ENCODE measurements at regions not wholly inside any gene's neighbourhood (a gene's known extent, or its start where the extent isn't known, plus 50 kb on each side); places are given as distances from the start of the nearest gene placed in this dataset.

DNA sequence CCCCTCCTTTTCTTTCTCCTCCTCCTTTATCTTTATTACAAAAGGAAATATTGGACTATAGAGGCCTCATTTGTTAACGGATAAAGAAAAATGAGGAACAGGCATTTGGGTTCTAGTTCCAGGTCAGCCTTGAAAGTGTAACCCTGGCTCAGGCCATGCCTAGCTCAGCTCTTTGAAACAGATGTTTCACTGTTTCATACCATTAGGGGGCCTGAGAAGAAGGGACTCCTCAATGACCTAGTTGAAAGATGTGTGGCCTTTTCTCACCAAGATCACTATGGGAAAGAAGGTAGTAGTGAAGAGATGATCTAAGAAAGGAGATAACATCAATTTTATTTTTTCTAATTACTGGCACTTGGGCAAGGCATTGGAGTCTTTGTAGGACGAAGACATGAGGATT lies 952.7 kb downstream of the SLC4A3 start:
- TF ChIP-seq, protein P1, sequence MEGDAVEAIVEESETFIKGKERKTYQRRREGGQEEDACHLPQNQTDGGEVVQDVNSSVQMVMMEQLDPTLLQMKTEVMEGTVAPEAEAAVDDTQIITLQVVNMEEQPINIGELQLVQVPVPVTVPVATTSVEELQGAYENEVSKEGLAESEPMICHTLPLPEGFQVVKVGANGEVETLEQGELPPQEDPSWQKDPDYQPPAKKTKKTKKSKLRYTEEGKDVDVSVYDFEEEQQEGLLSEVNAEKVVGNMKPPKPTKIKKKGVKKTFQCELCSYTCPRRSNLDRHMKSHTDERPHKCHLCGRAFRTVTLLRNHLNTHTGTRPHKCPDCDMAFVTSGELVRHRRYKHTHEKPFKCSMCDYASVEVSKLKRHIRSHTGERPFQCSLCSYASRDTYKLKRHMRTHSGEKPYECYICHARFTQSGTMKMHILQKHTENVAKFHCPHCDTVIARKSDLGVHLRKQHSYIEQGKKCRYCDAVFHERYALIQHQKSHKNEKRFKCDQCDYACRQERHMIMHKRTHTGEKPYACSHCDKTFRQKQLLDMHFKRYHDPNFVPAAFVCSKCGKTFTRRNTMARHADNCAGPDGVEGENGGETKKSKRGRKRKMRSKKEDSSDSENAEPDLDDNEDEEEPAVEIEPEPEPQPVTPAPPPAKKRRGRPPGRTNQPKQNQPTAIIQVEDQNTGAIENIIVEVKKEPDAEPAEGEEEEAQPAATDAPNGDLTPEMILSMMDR (IDR thresholded peaks at IDR 0.05): no peak
- no peak for TF ChIP-seq POLR2A (IDR thresholded peaks at IDR 0.05)

Measured in transverse colon (tissue), 3 donors.